ENCODE measurements at regions not wholly inside any gene's neighbourhood (a gene's known extent, or its start where the extent isn't known, plus 50 kb on each side); places are given as distances from the start of the nearest gene placed in this dataset.

DNA sequence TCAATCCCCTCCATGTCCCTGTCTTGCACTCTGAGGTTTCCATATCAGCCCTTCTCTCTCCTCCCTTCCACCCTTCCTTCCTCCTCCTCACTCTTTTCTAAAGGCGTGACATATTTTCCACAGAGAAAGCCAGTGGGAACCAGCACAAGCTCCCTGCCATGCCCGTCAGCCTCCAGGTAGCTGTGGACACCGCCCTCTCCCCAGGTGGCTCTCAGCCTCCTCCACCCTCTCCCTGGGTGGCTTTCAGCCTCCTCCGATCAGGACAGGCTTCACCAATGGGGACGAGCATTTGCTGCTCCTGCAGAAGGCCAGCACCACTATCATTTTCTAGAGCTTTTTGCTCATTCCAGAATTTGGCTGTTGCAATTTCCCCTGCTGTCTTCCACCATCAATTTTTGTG lies 236.6 kb downstream of the GADD45G start:
- TF ChIP-seq, protein P1, sequence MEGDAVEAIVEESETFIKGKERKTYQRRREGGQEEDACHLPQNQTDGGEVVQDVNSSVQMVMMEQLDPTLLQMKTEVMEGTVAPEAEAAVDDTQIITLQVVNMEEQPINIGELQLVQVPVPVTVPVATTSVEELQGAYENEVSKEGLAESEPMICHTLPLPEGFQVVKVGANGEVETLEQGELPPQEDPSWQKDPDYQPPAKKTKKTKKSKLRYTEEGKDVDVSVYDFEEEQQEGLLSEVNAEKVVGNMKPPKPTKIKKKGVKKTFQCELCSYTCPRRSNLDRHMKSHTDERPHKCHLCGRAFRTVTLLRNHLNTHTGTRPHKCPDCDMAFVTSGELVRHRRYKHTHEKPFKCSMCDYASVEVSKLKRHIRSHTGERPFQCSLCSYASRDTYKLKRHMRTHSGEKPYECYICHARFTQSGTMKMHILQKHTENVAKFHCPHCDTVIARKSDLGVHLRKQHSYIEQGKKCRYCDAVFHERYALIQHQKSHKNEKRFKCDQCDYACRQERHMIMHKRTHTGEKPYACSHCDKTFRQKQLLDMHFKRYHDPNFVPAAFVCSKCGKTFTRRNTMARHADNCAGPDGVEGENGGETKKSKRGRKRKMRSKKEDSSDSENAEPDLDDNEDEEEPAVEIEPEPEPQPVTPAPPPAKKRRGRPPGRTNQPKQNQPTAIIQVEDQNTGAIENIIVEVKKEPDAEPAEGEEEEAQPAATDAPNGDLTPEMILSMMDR (IDR thresholded peaks at IDR 0.05; ENCODE audit: low read length), result no peak
- TF ChIP-seq EZH2 (optimal IDR thresholded peaks at IDR 0.05; ENCODE audit: low read depth, low read length) (no peak), EZH2phosphoT487 (IDR thresholded peaks at IDR 0.05; ENCODE audit: low read length) (no peak)
